GM12864 (cell line): ENCODE measurements at regions not wholly inside any gene's neighbourhood (a gene's known extent, or its start where the extent isn't known, plus 50 kb on each side); places are given as distances from the start of the nearest gene placed in this dataset.

Source experiments
- DNase-seq: peaks from one replicate; pipeline ENCODE4 v3.0.0-alpha.2; 2011; ENCODE audit warnings: low read depth
- H3K4me3 ChIP-seq: 2 replicates; pipeline ENCODE4 v1.5.1; 2011; ENCODE audit warnings: mild to moderate bottlenecking, low read depth, low read length, control low read depth
- CTCF ChIP-seq: IDR thresholded peaks from 2 replicates; pipeline ENCODE4 v1.5.1; 2011; ENCODE audit warnings: low read depth, mild to moderate bottlenecking, moderate library complexity, low read length, control low read depth, inconsistent platforms; ENCODE audit errors: missing control alignments

DNA sequence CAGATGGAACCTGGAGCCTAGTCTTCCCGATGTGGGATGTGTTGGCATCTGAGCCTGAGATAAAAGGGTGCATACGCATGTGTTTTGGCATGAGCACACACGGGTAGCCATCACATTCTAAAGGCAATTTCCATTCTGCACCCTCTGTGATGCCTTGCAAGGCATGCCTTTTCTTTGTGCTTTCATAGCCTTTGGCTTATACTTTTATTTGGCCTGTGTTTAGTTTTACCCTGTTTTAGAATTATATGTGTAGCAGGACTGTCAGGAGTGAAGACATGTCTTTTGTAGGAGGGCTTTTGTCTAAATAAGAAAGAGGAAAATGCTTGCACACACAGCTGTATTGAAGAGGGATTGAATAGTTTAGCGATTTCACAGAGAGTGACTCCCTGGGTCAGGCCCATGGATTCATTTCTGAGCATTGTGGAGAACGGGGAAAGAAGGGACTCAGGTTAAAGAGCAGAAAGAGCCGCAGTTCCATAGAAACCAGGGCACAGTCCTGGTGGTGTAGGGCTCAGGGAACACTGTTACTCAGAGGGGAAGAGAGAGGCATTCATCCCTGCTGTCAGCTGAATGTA lies 530.2 kb downstream of the DHX35 start:
- TF ChIP-seq CTCF: no peak
- no peak for DNase-seq
- H3K4me3 ChIP-seq: no peak overlapping the region

DNA sequence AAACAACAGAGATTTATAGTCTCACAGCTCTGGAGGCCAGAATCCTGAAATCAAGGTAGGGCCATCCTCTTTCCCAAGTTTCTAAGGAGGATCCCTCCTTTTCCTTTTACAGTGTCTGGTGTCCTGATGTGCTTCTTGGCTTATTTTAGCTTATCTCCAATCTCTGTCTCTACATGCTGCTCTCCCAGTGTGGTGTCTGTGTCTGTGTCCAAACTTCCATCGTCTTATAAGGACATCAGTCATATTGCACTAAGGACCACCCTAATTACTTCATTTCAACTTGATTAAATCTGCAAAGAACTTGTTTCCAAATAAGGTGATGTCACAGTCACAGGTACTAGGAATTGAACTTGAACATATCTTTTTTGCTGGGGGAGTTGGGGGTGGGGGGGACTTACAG lies 529.6 kb downstream of the DHX35 start:
- DNase-seq: no peak
- no peak overlapping the region for H3K4me3 ChIP-seq
- no peak for TF ChIP-seq CTCF

GRCh38 chr20:39489986-39490560 lies 527.9 kb downstream of the DHX35 start:
- no peak for DNase-seq
- no peak for TF ChIP-seq CTCF
- H3K4me3 ChIP-seq: no peak overlapping the region

GRCh38 chr20:39480276-39481043 lies 518.3 kb downstream of the DHX35 start:
- no peak overlapping the region for H3K4me3 ChIP-seq
- TF ChIP-seq CTCF: no peak
- no peak for DNase-seq

GRCh38 chr20:39479196-39479810 lies 517.2 kb downstream of the DHX35 start:
- no peak for TF ChIP-seq CTCF
- H3K4me3 ChIP-seq: no peak overlapping the region
- DNase-seq: no peak

DNA sequence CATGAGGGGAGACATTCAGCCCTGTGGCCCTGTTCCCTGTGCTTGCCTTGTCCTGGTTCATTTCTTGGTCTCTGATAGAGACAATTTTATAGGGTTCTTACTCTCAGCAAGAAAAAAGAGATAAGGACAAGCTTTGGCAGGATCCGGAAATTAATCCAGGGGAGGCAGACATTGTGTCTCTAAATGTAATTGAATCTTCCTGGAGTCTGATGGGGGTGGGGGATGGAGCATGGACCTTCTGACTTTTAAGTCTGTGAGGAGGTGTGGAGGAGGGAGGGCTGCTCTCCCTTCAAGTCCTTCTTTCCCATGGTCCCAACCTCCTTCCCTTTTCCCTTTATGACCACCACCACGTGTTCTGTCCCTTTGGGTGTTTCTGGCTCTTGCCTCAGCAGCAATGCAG lies 512.7 kb downstream of the DHX35 start:
- no peak for TF ChIP-seq CTCF
- no peak for DNase-seq
- H3K4me3 ChIP-seq: no peak overlapping the region
